GM21447 (cell line): ENCODE measurements at regions not wholly inside any gene's neighbourhood (a gene's known extent, or its start where the extent isn't known, plus 50 kb on each side); places are given as distances from the start of the nearest gene placed in this dataset.

Experiments used
- ATAC-seq: cut with Tn5 transposase; IDR thresholded peaks from one replicate; pipeline ENCODE4 v1.9.1; 2021; ENCODE audit not compliant: unreplicated experiment

- ATAC-seq = no peak
Measured at GRCh38 chr10:76735866-76736265, 901.7 kb downstream of the KCNMA1 start.

GRCh38 chr10:76733441-76733936, 904.1 kb downstream of the KCNMA1 start:
- ATAC-seq = no peak

- ATAC-seq = no peak
Measured at GRCh38 chr10:76732306-76732705, 905.3 kb downstream of the KCNMA1 start.

GRCh38 chr10:76729841-76730487, 907.6 kb downstream of the KCNMA1 start:
- no peak for ATAC-seq

GRCh38 chr10:76729346-76729745, 908.3 kb downstream of the KCNMA1 start:
- no peak for ATAC-seq

GRCh38 chr10:76727038-76727437, 910.6 kb downstream of the KCNMA1 start:
- ATAC-seq = no peak

GRCh38 chr10:76723844-76724243, 913.8 kb downstream of the KCNMA1 start:
- ATAC-seq = no peak

GRCh38 chr10:76721891-76722505, 915.6 kb downstream of the KCNMA1 start:
- ATAC-seq = no peak

- no peak for ATAC-seq
Measured at GRCh38 chr10:76719006-76719405, 918.6 kb downstream of the KCNMA1 start.

GRCh38 chr10:76717141-76717540, 920.5 kb downstream of the KCNMA1 start:
- ATAC-seq = no peak

- ATAC-seq = no peak
Measured at GRCh38 chr10:76711222-76711997, 926.2 kb downstream of the KCNMA1 start.

GRCh38 chr10:76700241-76700640, 937.4 kb downstream of the KCNMA1 start:
- ATAC-seq = no peak

- no peak for ATAC-seq
Measured at GRCh38 chr10:76697923-76698322, 939.7 kb downstream of the KCNMA1 start.

GRCh38 chr10:76695069-76695468, 942.5 kb downstream of the KCNMA1 start:
- no peak for ATAC-seq

- no peak for ATAC-seq
Measured at GRCh38 chr10:76686201-76686600, 951.4 kb downstream of the KCNMA1 start.

GRCh38 chr10:76684968-76685367, 952.6 kb downstream of the KCNMA1 start:
- no peak for ATAC-seq

GRCh38 chr10:76681153-76681552, 956.5 kb downstream of the KCNMA1 start:
- no peak for ATAC-seq

- ATAC-seq = no peak
Measured at GRCh38 chr10:76679030-76679429, 958.6 kb downstream of the KCNMA1 start.

GRCh38 chr10:76675951-76676587, 961.5 kb downstream of the KCNMA1 start:
- ATAC-seq = no peak

GRCh38 chr10:76675561-76675950, 962.1 kb downstream of the KCNMA1 start:
- no peak for ATAC-seq
